Activated CD4-positive, alpha-beta memory T cell treated with anti-CD3 and anti-CD28 coated beads, Interleukin-2, amount 10 ng/mL, durations not matched to agents 7 days and 5 days (primary cell): ENCODE measurements at regions not wholly inside any gene's neighbourhood (a gene's known extent, or its start where the extent isn't known, plus 50 kb on each side); places are given as distances from the start of the nearest gene placed in this dataset.
"Not testable (repeated sequence)": the region's sequence is repeated elsewhere in the genome, so short reads cannot be mapped to it uniquely, and the experiment has no call there.

ENCODE experiments used
- CTCF ChIA-PET: fragments of 350-600 bp; sonication (Branson Sonifier 250); formaldehyde crosslinking; loops from one replicate; lab custom pipeline; 2021; ENCODE audit warnings: antibody characterized with exemption, inconsistent platforms; lab: Charles Lee
- POLR2A ChIA-PET: fragments of 350-600 bp; sonication (Branson Sonifier 250); formaldehyde crosslinking; loops from one replicate; lab custom pipeline; 2021; ENCODE audit warnings: antibody characterized with exemption; lab: Charles Lee
- DNase-seq: peaks from one replicate; pipeline ENCODE4 v3.0.0-alpha.2; 2020
- H3K27ac Mint-ChIP-seq: one replicate; pipeline ENCODE4 v1.8.0; 2021; ENCODE audit warnings: mild to moderate bottlenecking, mixed read lengths
- H3K27me3 Mint-ChIP-seq: one replicate; pipeline ENCODE4 v1.8.0; 2021; ENCODE audit warnings: mixed read lengths
- H3K36me3 Mint-ChIP-seq: one replicate; pipeline ENCODE4 v1.8.0; 2021; ENCODE audit warnings: low read depth, mixed read lengths
- H3K4me1 Mint-ChIP-seq: one replicate; pipeline ENCODE4 v1.8.0; 2021; ENCODE audit warnings: mixed read lengths
- H3K4me3 Mint-ChIP-seq: one replicate; pipeline ENCODE4 v1.8.0; 2021; ENCODE audit warnings: mild to moderate bottlenecking, mixed read lengths
- H3K9me3 Mint-ChIP-seq: one replicate; pipeline ENCODE4 v1.8.0; 2021; ENCODE audit warnings: mixed read lengths

GRCh38 chr4:104283303-104283702 lies 211.4 kb downstream of the CXXC4 start:
- CTCF ChIA-PET: no interaction called here
- Mint-ChIP-seq H3K9me3 (no peaks in the 10 kb centered on the region), H3K27ac (no peak overlapping the region), H3K27me3 (no peaks in the 10 kb centered on the region), H3K4me3 (no peak overlapping the region), H3K4me1 (no peaks in the 10 kb centered on the region), H3K36me3 (no peaks in the 10 kb centered on the region)
- DNase-seq: no peak
- POLR2A ChIA-PET: no interaction called here

GRCh38 chr4:104279744-104280143 lies 214.9 kb downstream of the CXXC4 start:
- H3K4me3 Mint-ChIP-seq: no peak overlapping the region
- POLR2A ChIA-PET: no interaction called here
- H3K27me3 Mint-ChIP-seq: no peaks in the 10 kb centered on the region
- CTCF ChIA-PET: no interaction called here
- no peak for DNase-seq
- H3K4me1 Mint-ChIP-seq: no peaks in the 10 kb centered on the region
- H3K36me3 Mint-ChIP-seq: no peaks in the 10 kb centered on the region
- no peak overlapping the region for H3K27ac Mint-ChIP-seq
- no peaks in the 10 kb centered on the region for H3K9me3 Mint-ChIP-seq

- Mint-ChIP-seq H3K4me1 (no peaks in the 10 kb centered on the region), H3K4me3 (no peak overlapping the region), H3K27ac (no peak overlapping the region), H3K27me3 (no peaks in the 10 kb centered on the region), H3K36me3 (no peaks in the 10 kb centered on the region), H3K9me3 (peaks cover 3% of the 10 kb centered on the region)
- ChIA-PET POLR2A (no interaction called here), CTCF (no interaction called here)
- DNase-seq: no peak
Observed at GRCh38 chr4:104272966-104273365, 221.7 kb downstream of the CXXC4 start.

DNA sequence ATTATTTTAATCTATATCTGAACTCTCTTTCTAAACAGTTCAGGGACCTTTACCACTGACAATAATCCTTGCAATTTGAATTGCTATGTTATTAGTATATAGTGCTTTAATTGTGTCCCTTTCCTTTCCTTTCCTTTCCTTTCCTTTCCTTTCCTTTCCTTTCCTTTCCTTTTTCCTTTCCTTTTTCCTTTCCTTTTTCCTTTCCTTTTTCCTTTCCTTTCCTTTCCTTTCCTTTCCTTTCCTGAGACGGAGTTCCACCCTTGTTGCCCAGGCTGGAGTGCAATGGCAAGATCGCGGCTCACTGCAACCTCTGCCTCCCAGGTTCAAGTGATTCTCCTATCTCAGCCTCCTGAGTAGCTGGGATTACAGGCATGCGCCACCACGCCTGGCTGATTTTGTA lies 225.1 kb downstream of the CXXC4 start:
- H3K9me3 Mint-ChIP-seq, H3K36me3 Mint-ChIP-seq, CTCF ChIA-PET, H3K27ac Mint-ChIP-seq, H3K4me3 Mint-ChIP-seq, H3K4me1 Mint-ChIP-seq, H3K27me3 Mint-ChIP-seq, POLR2A ChIA-PET, DNase-seq: not testable (repeated sequence)

DNA sequence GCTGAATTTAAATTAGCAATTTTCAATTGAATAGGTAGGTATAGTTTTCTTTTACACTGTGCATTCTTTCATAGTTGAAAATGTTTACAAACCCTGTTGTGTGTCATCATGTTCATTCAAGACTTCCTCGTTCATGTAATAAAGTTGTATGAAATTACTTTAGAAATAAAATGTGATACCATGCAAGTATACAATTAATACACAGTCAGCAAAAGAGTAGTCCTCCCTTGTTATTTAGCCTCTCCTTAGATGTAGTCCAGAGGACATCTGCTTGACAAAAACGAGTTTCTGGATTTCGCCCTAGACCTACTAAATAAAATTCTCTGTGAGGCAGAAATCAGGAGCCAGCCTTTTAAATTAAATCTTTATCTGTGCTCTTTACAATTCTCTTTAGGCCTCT lies 231.6 kb downstream of the CXXC4 start:
- DNase-seq: no peak
- no peak overlapping the region for H3K27ac Mint-ChIP-seq
- H3K9me3 Mint-ChIP-seq: peaks cover 2% of the 10 kb centered on the region
- ChIA-PET CTCF (no interaction called here), POLR2A (no interaction called here)
- no peaks in the 10 kb centered on the region for H3K4me1 Mint-ChIP-seq
- no peaks in the 10 kb centered on the region for H3K36me3 Mint-ChIP-seq
- no peaks in the 10 kb centered on the region for H3K27me3 Mint-ChIP-seq
- H3K4me3 Mint-ChIP-seq: no peak overlapping the region

DNA sequence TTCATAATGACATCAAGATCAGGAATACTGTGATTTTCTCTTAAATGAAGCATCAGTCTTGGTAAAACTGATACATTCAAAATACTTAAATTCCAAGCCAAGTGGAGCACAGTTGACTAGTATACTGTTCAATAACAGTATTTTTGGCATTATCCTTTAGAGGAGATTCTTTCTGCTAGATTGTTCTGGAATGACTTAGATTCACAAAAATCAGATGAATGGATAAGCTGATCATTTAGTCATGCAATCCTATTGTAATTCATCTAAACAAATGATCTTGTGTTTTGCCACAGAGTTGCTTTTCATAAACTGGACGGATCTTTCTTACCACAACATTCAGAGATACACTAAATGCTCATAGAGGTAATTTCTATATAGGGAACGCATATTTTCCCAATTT lies 232.0 kb downstream of the CXXC4 start:
- Mint-ChIP-seq H3K4me3 (no peak overlapping the region), H3K9me3 (peaks cover 2% of the 10 kb centered on the region), H3K27ac (no peak overlapping the region), H3K36me3 (no peaks in the 10 kb centered on the region), H3K27me3 (no peaks in the 10 kb centered on the region), H3K4me1 (no peaks in the 10 kb centered on the region)
- ChIA-PET CTCF (no interaction called here), POLR2A (no interaction called here)
- no peak for DNase-seq

GRCh38 chr4:104248726-104249125 lies 246.0 kb downstream of the CXXC4 start:
- H3K4me1 Mint-ChIP-seq: no peaks in the 10 kb centered on the region
- no peaks in the 10 kb centered on the region for H3K36me3 Mint-ChIP-seq
- ChIA-PET POLR2A (no interaction called here), CTCF (no interaction called here)
- H3K4me3 Mint-ChIP-seq: no peak overlapping the region
- H3K27ac Mint-ChIP-seq: no peak overlapping the region
- no peak for DNase-seq
- H3K9me3 Mint-ChIP-seq: peaks cover 12% of the 10 kb centered on the region
- H3K27me3 Mint-ChIP-seq: no peaks in the 10 kb centered on the region

- H3K9me3 Mint-ChIP-seq: peaks cover 3% of the 10 kb centered on the region
- no peak overlapping the region for H3K27ac Mint-ChIP-seq
- no peaks in the 10 kb centered on the region for H3K27me3 Mint-ChIP-seq
- ChIA-PET POLR2A (no interaction called here), CTCF (no interaction called here)
- no peak for DNase-seq
- H3K4me1 Mint-ChIP-seq: no peaks in the 10 kb centered on the region
- H3K4me3 Mint-ChIP-seq: no peak overlapping the region
- H3K36me3 Mint-ChIP-seq: no peaks in the 10 kb centered on the region
Observed at GRCh38 chr4:104235967-104236366, 258.7 kb downstream of the CXXC4 start.

DNA sequence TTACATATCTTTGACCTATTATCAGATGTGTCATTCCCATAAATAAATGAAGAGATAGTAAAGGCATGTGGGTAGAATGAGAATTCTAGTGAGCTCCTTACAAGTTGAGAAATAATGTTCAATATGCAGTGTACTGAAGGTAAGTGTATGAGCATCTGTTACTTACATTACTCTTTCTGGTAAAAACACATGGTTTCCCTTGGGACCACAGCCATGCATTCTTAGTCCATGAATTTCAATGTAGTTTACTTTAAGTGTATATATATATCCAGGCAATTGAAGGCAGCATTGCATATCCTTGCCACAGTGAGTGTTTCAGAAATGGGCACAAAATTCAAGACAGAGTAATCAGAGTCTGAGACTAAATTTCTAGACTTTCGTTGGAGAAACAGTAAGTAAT lies 277.2 kb downstream of the CXXC4 start:
- no peaks in the 10 kb centered on the region for H3K4me1 Mint-ChIP-seq
- no peak overlapping the region for H3K4me3 Mint-ChIP-seq
- H3K9me3 Mint-ChIP-seq: peaks cover 5% of the 10 kb centered on the region
- H3K27ac Mint-ChIP-seq: no peak overlapping the region
- H3K36me3 Mint-ChIP-seq: no peaks in the 10 kb centered on the region
- no peaks in the 10 kb centered on the region for H3K27me3 Mint-ChIP-seq
- POLR2A ChIA-PET: no interaction called here
- DNase-seq: no peak
- CTCF ChIA-PET: no interaction called here

- DNase-seq: no peak
- Mint-ChIP-seq H3K4me1 (no peaks in the 10 kb centered on the region), H3K27me3 (no peaks in the 10 kb centered on the region), H3K4me3 (no peak overlapping the region), H3K27ac (no peak overlapping the region), H3K36me3 (no peaks in the 10 kb centered on the region), H3K9me3 (peaks cover 8% of the 10 kb centered on the region)
- POLR2A ChIA-PET: no interaction called here
- CTCF ChIA-PET: no interaction called here
Observed at GRCh38 chr4:104211657-104212056, 283.0 kb downstream of the CXXC4 start.

- Mint-ChIP-seq H3K27ac (no peak overlapping the region), H3K27me3 (no peaks in the 10 kb centered on the region), H3K9me3 (peaks cover 4% of the 10 kb centered on the region), H3K36me3 (no peaks in the 10 kb centered on the region), H3K4me1 (no peaks in the 10 kb centered on the region), H3K4me3 (no peak overlapping the region)
- POLR2A ChIA-PET: no interaction called here
- CTCF ChIA-PET: no interaction called here
- DNase-seq: no peak
Observed at GRCh38 chr4:104210420-104210819, 284.3 kb downstream of the CXXC4 start.

DNA sequence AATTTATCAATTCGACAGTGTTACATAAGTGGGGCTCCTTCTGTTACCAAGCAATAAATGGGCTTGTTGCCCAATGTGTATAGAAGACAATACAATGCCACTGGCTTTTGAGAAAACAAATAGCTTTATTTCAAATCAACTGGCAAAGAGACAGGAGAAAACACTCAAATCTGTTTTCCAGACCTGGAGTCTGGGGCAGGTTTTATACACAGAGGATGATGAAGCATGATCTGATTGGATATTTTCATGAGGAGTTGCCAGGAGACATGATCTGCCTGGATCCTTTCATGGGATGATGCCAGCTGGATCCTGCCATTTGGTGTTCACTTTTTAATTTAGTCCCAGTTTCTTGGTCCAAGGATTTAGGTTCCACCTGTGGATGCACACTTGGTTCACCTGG lies 287.9 kb downstream of the CXXC4 start:
- Mint-ChIP-seq H3K4me1 (no peaks in the 10 kb centered on the region), H3K27me3 (no peaks in the 10 kb centered on the region), H3K27ac (no peak overlapping the region), H3K36me3 (no peaks in the 10 kb centered on the region), H3K4me3 (no peak overlapping the region), H3K9me3 (peaks cover 2% of the 10 kb centered on the region)
- ChIA-PET CTCF (no interaction called here), POLR2A (no interaction called here)
- DNase-seq: no peak

GRCh38 chr4:104205116-104205515 lies 289.6 kb downstream of the CXXC4 start:
- Mint-ChIP-seq H3K27ac (no peak overlapping the region), H3K4me3 (no peak overlapping the region), H3K36me3 (no peaks in the 10 kb centered on the region), H3K27me3 (no peaks in the 10 kb centered on the region), H3K4me1 (no peaks in the 10 kb centered on the region), H3K9me3 (no peaks in the 10 kb centered on the region)
- ChIA-PET POLR2A (no interaction called here), CTCF (no interaction called here)
- DNase-seq: no peak

DNA sequence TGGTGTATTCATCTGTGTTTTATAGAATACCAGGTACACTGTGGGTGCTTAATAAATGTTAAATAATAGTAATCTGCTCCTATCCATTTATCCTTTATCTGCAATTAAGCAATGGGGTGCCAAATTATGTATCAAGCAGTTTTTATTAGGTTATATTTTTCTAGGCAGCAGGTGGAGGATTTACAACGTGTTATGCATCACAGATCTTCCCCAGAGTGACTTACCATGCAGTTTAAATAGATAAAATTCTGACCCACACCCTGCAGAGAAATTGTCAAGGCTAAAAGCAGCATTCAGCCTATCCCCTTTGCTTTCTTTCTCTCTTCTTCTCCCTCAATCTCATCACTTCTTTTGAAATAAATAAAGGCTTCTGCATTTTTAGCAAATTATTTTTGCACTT lies 306.4 kb downstream of the CXXC4 start:
- ChIA-PET CTCF (no interaction called here), POLR2A (no interaction called here)
- no peak for DNase-seq
- Mint-ChIP-seq H3K36me3 (no peaks in the 10 kb centered on the region), H3K27me3 (no peaks in the 10 kb centered on the region), H3K4me3 (no peak overlapping the region), H3K27ac (no peak overlapping the region), H3K4me1 (no peaks in the 10 kb centered on the region), H3K9me3 (peaks cover 2% of the 10 kb centered on the region)

DNA sequence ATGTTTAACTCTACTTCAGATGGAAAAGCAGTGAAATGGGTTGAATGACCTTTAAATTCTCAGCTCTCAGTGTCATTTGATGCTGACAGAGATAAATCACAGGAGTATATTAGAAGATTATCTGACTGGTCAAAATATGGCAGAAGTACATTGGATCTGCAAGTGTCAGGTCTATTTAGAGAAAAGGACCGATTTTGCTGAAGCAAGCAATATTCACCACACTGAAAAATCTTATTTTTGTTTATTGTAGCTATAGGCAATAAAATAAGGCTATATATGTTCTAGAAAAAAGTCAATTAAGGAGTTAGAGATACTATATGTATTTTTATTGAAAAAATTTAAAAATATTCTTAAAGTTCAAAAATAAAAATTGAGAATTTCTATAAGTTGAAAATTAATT lies 325.3 kb downstream of the CXXC4 start:
- no peak for DNase-seq
- no peak overlapping the region for H3K27ac Mint-ChIP-seq
- peaks cover 4% of the 10 kb centered on the region for H3K9me3 Mint-ChIP-seq
- CTCF ChIA-PET: no interaction called here
- H3K4me1 Mint-ChIP-seq: no peaks in the 10 kb centered on the region
- H3K36me3 Mint-ChIP-seq: no peaks in the 10 kb centered on the region
- H3K4me3 Mint-ChIP-seq: no peak overlapping the region
- POLR2A ChIA-PET: interaction anchor here (0.6 kb wide), 1 partner anchor 17 kb away, joined by 3 read pairs; no protein-coding TSS in a partner anchor
- no peaks in the 10 kb centered on the region for H3K27me3 Mint-ChIP-seq
